DOHH2 (cell line): ENCODE measurements at regions not wholly inside any gene's neighbourhood (a gene's known extent, or its start where the extent isn't known, plus 50 kb on each side); places are given as distances from the start of the nearest gene placed in this dataset.

ENCODE experiments used
- H3F3A ChIP-seq: fragments of 200-600 bp; sonication (generic), shearing (Covaris generic); 2 replicates; pipeline ENCODE4 v1.6.0; 2016; ENCODE audit warnings: antibody characterized with exemption, mild to moderate bottlenecking; ENCODE audit not compliant: control insufficient read depth, insufficient read depth
- H3K27ac ChIP-seq: fragments of 200-600 bp; sonication (generic); 2 replicates; pipeline ENCODE4 v1.5.1; 2014; ENCODE audit warnings: low read depth, mild to moderate bottlenecking, low read length, moderate library complexity
- H3K27me3 ChIP-seq: fragments of 200-600 bp; sonication (generic); 2 replicates; pipeline ENCODE4 v1.6.1; 2014; ENCODE audit warnings: mild to moderate bottlenecking, low read length, mixed read lengths; ENCODE audit not compliant: control insufficient read depth
- H3K36me3 ChIP-seq: fragments of 200-600 bp; sonication (generic); 2 replicates; pipeline ENCODE4 v1.6.1; 2014; ENCODE audit warnings: mild to moderate bottlenecking, low read length, moderate library complexity, mixed read lengths; ENCODE audit not compliant: control insufficient read depth
- H3K4me1 ChIP-seq: fragments of 200-600 bp; sonication (generic); 2 replicates; pipeline ENCODE4 v1.6.1; 2014; ENCODE audit warnings: mild to moderate bottlenecking, low read length, mixed read lengths; ENCODE audit not compliant: control insufficient read depth
- H3K4me2 ChIP-seq: fragments of 200-600 bp; sonication (generic); 2 replicates; pipeline ENCODE4 v1.6.0; 2014; ENCODE audit warnings: mild to moderate bottlenecking, low read length, moderate library complexity
- H3K4me3 ChIP-seq: fragments of 200-600 bp; sonication (generic); 2 replicates; pipeline ENCODE4 v1.5.1; 2014; ENCODE audit warnings: mild to moderate bottlenecking, low read length, mixed read lengths
- H3K79me2 ChIP-seq: fragments of 200-600 bp; sonication (generic); 2 replicates; pipeline ENCODE4 v1.6.1; 2014; ENCODE audit warnings: mild to moderate bottlenecking, low read length, mixed read lengths; ENCODE audit not compliant: control insufficient read depth
- H3K9me2 ChIP-seq: fragments of 200-600 bp; sonication (generic); replicated peaks from 2 replicates; pipeline ENCODE4 v1.6.1; 2014; ENCODE audit warnings: mild to moderate bottlenecking, low read length, mixed read lengths; ENCODE audit not compliant: control insufficient read depth
- H3K9me3 ChIP-seq: fragments of 200-600 bp; sonication (generic); 2 replicates; pipeline ENCODE4 v1.6.1; 2014; ENCODE audit warnings: antibody characterized with exemption, low read length, mixed read lengths; ENCODE audit not compliant: control insufficient read depth, insufficient read depth
- H4K20me1 ChIP-seq: fragments of 200-600 bp; sonication (generic); 2 replicates; pipeline ENCODE4 v1.6.0; 2014; ENCODE audit warnings: low read depth, mild to moderate bottlenecking, antibody characterized with exemption, low read length, moderate library complexity; ENCODE audit not compliant: control insufficient read depth, insufficient read depth
- EZH2phosphoT487 ChIP-seq: fragments of 200-600 bp; sonication (generic); IDR thresholded peaks from 2 replicates; pipeline ENCODE4 v1.6.1; 2017; ENCODE audit warnings: borderline replicate concordance, mild to moderate bottlenecking, antibody characterized with exemption, low read length, moderate library complexity, mixed read lengths
- TF ChIP-seq, protein P1 (sequence below): fragments of 200-600 bp; sonication (generic); IDR thresholded peaks from one replicate; pipeline ENCODE4 v1.5.1; 2014; ENCODE audit warnings: antibody characterized with exemption, mild to moderate bottlenecking, low read depth, low read length; ENCODE audit not compliant: poor library complexity, severe bottlenecking

DNA sequence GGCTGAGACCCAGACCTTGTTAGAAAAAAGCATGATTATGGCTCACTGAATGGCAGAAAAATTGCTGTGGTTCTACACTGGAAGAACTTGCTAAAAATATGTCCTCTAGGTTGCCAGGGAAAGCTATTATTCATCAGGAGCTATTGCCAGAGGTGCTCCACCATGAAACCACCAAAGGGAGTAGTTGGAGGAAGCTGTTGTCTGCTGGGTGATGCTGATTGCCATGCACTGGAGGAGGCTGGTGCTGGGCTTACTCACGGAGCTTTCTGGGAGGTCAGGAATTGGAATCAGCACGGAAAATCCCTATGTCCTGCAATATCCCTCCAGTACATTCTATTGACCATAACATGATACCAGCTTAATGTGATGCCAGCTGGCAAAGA is 199.6 kb upstream of the ZBED5 start:
- no peaks in the 10 kb centered on the region for H3K36me3 ChIP-seq
- H4K20me1 ChIP-seq = no peaks in the 10 kb centered on the region
- H3K27me3 ChIP-seq = peaks cover 6% of the 10 kb centered on the region; the same call in 1 of the 2 replicates
- no peaks in the 10 kb centered on the region for H3K4me1 ChIP-seq
- H3K9me3 ChIP-seq = no peaks in the 10 kb centered on the region
- no peaks in the 10 kb centered on the region for H3K79me2 ChIP-seq
- TF ChIP-seq, protein P1, sequence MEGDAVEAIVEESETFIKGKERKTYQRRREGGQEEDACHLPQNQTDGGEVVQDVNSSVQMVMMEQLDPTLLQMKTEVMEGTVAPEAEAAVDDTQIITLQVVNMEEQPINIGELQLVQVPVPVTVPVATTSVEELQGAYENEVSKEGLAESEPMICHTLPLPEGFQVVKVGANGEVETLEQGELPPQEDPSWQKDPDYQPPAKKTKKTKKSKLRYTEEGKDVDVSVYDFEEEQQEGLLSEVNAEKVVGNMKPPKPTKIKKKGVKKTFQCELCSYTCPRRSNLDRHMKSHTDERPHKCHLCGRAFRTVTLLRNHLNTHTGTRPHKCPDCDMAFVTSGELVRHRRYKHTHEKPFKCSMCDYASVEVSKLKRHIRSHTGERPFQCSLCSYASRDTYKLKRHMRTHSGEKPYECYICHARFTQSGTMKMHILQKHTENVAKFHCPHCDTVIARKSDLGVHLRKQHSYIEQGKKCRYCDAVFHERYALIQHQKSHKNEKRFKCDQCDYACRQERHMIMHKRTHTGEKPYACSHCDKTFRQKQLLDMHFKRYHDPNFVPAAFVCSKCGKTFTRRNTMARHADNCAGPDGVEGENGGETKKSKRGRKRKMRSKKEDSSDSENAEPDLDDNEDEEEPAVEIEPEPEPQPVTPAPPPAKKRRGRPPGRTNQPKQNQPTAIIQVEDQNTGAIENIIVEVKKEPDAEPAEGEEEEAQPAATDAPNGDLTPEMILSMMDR = no peak
- no peak for TF ChIP-seq EZH2phosphoT487
- no peak overlapping the region for H3K4me3 ChIP-seq
- no peak overlapping the region for H3K4me2 ChIP-seq
- H3K9me2 ChIP-seq = no peaks in the 10 kb centered on the region
- H3K27ac ChIP-seq = no peak overlapping the region
- no peaks in the 10 kb centered on the region for H3F3A ChIP-seq

DNA sequence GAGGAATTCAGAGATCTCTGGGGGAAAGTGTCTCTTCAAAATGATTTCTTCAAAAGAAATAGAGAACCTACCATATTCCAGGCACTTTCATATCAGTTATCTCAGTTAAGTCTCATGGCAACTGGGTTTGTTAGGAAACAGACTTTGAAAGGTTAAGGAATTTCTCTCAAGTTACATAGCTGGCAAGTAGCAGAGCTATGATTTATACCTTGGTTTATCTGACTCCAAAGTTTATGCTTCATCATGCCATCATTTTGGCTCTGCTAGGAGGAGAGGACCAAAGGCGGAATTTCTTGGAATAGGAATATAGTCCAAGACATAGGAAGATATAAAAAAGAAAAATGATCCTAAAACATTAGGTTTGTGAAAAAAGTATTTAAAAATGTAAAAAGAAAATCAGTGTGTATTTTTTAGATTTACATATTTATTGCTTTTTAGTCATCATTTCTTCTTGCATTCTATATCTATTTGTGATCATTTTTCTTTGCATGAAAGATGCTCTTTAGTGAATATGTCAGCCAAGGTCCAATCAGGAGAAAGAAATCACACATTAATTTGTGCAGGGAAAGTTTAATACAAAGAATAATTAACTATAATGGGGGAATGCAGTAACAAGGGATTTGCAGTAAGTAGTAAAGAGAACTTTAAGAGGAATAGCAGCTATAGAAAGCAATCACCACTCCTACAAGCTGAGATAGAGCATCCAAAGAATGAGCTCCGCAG is 199.1 kb upstream of the ZBED5 start:
- TF ChIP-seq, protein P1 = no peak
- TF ChIP-seq EZH2phosphoT487 = no peak
- Histone ChIP-seq H3K4me2 (no peak overlapping the region), H3K9me2 (no peaks in the 10 kb centered on the region), H3F3A (no peaks in the 10 kb centered on the region), H3K27me3 (peaks cover 6% of the 10 kb centered on the region; the same call in 1 of the 2 replicates), H3K27ac (no peak overlapping the region), H3K36me3 (no peaks in the 10 kb centered on the region), H3K79me2 (no peaks in the 10 kb centered on the region), H3K9me3 (no peaks in the 10 kb centered on the region), H4K20me1 (no peaks in the 10 kb centered on the region), H3K4me3 (no peak overlapping the region), H3K4me1 (no peaks in the 10 kb centered on the region)

DNA sequence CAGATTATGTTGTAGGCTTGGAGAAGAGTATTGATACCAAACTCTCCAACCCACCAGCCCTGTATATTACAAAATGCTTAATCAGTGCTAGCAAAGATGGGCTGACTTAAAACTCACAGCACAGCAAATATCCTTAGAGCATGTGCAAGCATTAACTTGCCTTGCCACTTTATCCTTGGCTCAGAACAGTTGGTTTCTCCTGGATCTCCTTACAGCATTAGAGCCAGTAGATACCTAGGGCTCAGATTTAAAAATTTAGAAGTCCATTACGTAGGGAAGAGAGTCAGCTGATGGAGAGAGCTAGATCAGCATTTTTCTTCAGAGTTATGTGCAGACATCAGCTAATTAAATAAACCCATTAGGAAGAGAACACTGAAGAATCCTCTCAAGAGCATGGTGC is 198.5 kb upstream of the ZBED5 start:
- Histone ChIP-seq H3K4me2 (no peak overlapping the region), H4K20me1 (no peaks in the 10 kb centered on the region), H3K36me3 (no peaks in the 10 kb centered on the region), H3F3A (no peaks in the 10 kb centered on the region), H3K27me3 (peaks cover 6% of the 10 kb centered on the region; the same call in 1 of the 2 replicates), H3K4me1 (no peaks in the 10 kb centered on the region), H3K27ac (no peak overlapping the region), H3K4me3 (no peak overlapping the region), H3K79me2 (no peaks in the 10 kb centered on the region), H3K9me2 (no peaks in the 10 kb centered on the region), H3K9me3 (no peaks in the 10 kb centered on the region)
- no peak for TF ChIP-seq EZH2phosphoT487
- TF ChIP-seq, protein P1 = no peak
